ENCODE measurements at regions not wholly inside any gene's neighbourhood (a gene's known extent, or its start where the extent isn't known, plus 50 kb on each side); places are given as distances from the start of the nearest gene placed in this dataset.

DNA sequence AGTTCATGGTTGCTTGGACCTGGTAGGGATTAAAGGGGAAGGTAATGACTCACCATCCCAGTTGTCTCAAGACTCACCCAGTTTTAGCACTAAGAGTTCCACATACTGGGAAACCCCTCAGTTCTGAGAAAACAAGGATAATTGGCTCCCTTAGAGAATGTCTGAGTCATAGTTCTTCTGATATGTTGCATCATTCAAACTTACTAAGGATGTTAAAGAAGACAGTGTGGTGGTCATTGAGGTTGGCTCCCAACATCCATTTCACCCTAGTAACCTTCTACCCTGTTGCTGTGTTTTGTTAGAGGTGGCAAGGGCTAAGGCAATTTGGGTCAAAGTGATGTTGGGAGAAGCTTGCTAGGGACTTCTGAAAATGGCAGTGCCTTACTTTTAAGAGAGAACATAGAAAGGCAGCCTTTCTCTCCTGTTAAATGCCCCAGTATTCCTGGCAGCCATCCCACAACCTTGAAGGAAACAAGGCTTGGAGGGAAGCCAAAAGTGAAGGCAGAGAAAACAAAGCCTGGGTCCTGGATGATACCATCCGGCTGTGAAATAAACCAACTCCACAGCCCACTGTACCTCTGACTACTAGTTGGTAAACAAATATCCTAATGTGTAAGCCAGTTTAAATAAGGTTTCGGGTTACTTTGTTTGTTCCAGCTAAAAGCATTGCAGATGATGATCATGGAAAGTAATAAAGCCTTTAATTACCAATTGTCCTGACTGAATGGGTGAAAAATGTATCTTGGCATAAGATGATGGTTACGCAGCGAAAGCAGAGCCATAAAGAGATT is 80.4 kb upstream of the ADAMTSL1 start:
- TF ChIP-seq POLR2AphosphoS5 (IDR thresholded peaks at IDR 0.05) (peak; percentile 34 to 62), POLR2A (IDR thresholded peaks at IDR 0.05; ENCODE audit: low read depth) (no peak)
